Fibroblast of the aortic adventitia (primary cell): ENCODE measurements at regions not wholly inside any gene's neighbourhood (a gene's known extent, or its start where the extent isn't known, plus 50 kb on each side); places are given as distances from the start of the nearest gene placed in this dataset.
"Not testable (repeated sequence)": the region's sequence is repeated elsewhere in the genome, so short reads cannot be mapped to it uniquely, and the experiment has no call there.

Experiments used
- DNase-seq: peaks from one replicate; pipeline ENCODE4 v3.0.0-alpha.2; 2010; ENCODE audit warnings: low read depth
- H3K4me3 ChIP-seq: 2 replicates; pipeline ENCODE4 v1.5.1; 2011; ENCODE audit warnings: low read depth, mild to moderate bottlenecking, control low read depth, low read length, moderate library complexity
- CTCF ChIP-seq: IDR thresholded peaks from 2 replicates; pipeline ENCODE4 v1.5.1; 2011; ENCODE audit warnings: mild to moderate bottlenecking, low read length, control low read depth, inconsistent platforms; ENCODE audit not compliant: insufficient read depth

- no peak for TF ChIP-seq CTCF
- no peak for DNase-seq
- no peak overlapping the region for H3K4me3 ChIP-seq
These were observed 86.6 kb downstream of the BUB3 start for GRCh38 chr10:123240776-123241175.

DNA sequence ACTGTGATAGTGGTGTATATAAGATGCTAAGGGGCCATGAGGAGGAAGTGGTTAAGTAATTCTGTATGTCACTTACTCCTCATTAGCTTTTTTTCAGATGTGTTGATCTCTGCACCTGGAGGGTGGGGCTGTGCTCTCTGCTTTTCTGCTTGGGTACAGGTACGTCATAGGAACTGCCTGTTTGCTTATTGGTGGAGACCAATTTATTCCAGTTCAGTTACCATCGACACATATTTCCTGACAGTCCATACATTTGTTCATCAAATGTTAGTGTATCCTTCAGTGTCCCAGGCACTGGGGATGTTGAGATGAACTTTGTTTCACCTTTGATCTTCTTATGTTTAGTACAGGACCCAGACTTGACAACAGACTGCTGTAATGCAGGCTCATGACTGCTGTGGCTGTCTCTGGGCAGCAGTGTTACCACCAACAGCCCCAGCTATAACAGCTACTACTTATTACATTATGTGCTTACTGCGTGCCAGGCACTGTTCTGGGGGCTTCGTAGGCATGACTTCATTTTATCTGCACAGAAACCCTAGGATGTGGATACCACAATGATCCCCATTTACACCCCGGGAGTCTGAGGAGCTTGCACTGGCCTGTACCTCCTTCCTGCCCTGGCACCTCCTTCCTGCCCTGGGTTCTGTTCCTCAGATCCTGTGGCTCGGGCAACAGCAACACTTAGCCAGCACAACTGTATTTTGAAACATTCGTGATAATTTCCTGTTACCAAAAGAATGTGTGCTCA, 87.4 kb downstream of the BUB3 start:
- no peak for TF ChIP-seq CTCF
- no peak for DNase-seq
- no peak overlapping the region for H3K4me3 ChIP-seq

- no peak for DNase-seq
- H3K4me3 ChIP-seq, result no peak overlapping the region
- TF ChIP-seq CTCF, result no peak
These were observed 90.5 kb downstream of the BUB3 start for GRCh38 chr10:123244747-123245146.

DNA sequence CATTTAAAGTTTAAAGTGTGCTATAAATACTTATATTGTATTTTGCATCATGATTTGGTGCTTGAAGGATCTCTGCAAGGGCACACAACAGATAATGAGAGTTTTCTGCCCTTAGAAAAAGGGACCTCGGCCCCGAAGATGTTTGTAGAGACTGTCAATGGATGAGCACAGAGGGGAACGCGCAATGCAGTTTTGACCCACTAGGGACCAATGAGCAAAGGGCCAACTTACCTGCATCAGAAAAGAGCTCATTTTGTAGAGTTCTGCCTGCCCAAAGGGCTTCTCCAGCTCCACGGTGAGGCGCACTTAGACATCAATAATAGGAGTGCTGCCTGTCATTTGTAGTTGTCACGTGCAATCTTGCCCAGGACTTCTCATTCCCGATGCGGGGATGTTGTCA, 91.1 kb downstream of the BUB3 start:
- no peak overlapping the region for H3K4me3 ChIP-seq
- no peak for DNase-seq
- no peak for TF ChIP-seq CTCF

- DNase-seq, result peak; percentile 66
- no peak for TF ChIP-seq CTCF
- no peak overlapping the region for H3K4me3 ChIP-seq
These were observed 95.7 kb downstream of the BUB3 start for GRCh38 chr10:123249894-123250293.

DNA sequence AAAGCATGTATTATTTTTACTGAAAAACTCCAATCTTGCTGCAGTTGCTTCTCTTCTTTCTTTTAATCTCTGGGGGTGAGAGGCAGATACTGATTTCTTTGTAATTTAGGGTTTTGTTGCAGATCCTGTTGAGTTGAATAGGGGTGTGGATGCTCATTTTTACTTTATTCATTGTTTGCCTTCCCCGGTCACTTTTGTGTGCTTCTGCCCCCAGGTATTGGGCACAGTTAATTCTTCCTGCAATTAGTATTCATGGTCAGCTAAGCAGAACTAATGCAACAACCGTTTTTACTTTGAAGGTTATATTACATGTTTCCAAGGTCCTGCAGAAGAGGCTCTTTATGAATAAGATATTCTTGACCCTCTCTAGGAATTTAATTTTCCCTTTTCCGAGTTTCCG, 96.4 kb downstream of the BUB3 start:
- TF ChIP-seq CTCF, result no peak
- no peak for DNase-seq
- no peak overlapping the region for H3K4me3 ChIP-seq

- no peak for DNase-seq
- no peak overlapping the region for H3K4me3 ChIP-seq
- TF ChIP-seq CTCF, result no peak
These were observed 98.6 kb downstream of the BUB3 start for GRCh38 chr10:123252779-123253178.

- not testable (repeated sequence) for H3K4me3 ChIP-seq, DNase-seq
These were observed 100.1 kb downstream of the BUB3 start for GRCh38 chr10:123254343-123254742.
